Astrocyte (in vitro differentiated cells and primary cell): ENCODE measurements at regions not wholly inside any gene's neighbourhood (a gene's known extent, or its start where the extent isn't known, plus 50 kb on each side); places are given as distances from the start of the nearest gene placed in this dataset.

Source experiments
- DNase-seq: peaks from one replicate; pipeline ENCODE4 v3.0.0-alpha.2; 2010; ENCODE audit warnings: low read depth
- FAIRE-seq: peaks from 2 replicates; lab custom pipeline; 2011; peaks lifted over from hg19 to GRCh38; lab: Jason Lieb, UNC
- H2AFZ ChIP-seq: 2 replicates; pipeline ENCODE4 v1.6.0; 2012; ENCODE audit warnings: low read depth, low read length, inconsistent platforms
- H3K27ac ChIP-seq: 2 replicates; pipeline ENCODE4 v1.5.1; 2011; ENCODE audit warnings: low read depth, low read length, inconsistent platforms
- H3K27me3 ChIP-seq: 2 replicates; pipeline ENCODE4 v1.6.0; 2011; ENCODE audit warnings: low read length, inconsistent platforms; ENCODE audit not compliant: insufficient read depth
- H3K36me3 ChIP-seq: 2 replicates; pipeline ENCODE4 v1.5.1; 2011; ENCODE audit warnings: low read length, inconsistent platforms; ENCODE audit not compliant: insufficient read depth
- H3K4me1 ChIP-seq: 2 replicates; pipeline ENCODE4 v1.5.1; 2011; ENCODE audit warnings: low read length, inconsistent platforms; ENCODE audit not compliant: insufficient read depth
- H3K4me2 ChIP-seq: 2 replicates; pipeline ENCODE4 v1.6.0; 2012; ENCODE audit warnings: low read length, inconsistent platforms
- H3K4me3 ChIP-seq: 2 replicates; pipeline ENCODE4 v1.5.1; 2011; ENCODE audit warnings: low read depth, mild to moderate bottlenecking, low read length, inconsistent platforms; ENCODE audit not compliant: insufficient read depth
- H3K79me2 ChIP-seq: 2 replicates; pipeline ENCODE4 v1.6.0; 2012; ENCODE audit warnings: mild to moderate bottlenecking, low read length, inconsistent platforms; ENCODE audit not compliant: insufficient read depth
- H3K9ac ChIP-seq: 2 replicates; pipeline ENCODE4 v1.6.0; 2012; ENCODE audit warnings: mild to moderate bottlenecking, low read length, inconsistent platforms
- H3K9me3 ChIP-seq: 2 replicates; pipeline ENCODE4 v1.5.1; 2012; ENCODE audit warnings: low read depth, mild to moderate bottlenecking, low read length, inconsistent platforms; ENCODE audit not compliant: insufficient read depth
- H4K20me1 ChIP-seq: 2 replicates; pipeline ENCODE4 v1.6.0; 2012; ENCODE audit warnings: low read length, inconsistent platforms; ENCODE audit not compliant: insufficient read depth
- H3K27ac Mint-ChIP-seq: one replicate; pipeline ENCODE4 v1.8.0; 2021; ENCODE audit warnings: mild to moderate bottlenecking, mixed read lengths; ENCODE audit not compliant: unreplicated experiment
- H3K27me3 Mint-ChIP-seq: one replicate; pipeline ENCODE4 v1.8.0; 2021; ENCODE audit warnings: low read depth, mixed read lengths; ENCODE audit not compliant: unreplicated experiment
- H3K36me3 Mint-ChIP-seq: one replicate; pipeline ENCODE4 v1.8.0; 2021; ENCODE audit warnings: low read depth, mixed read lengths; ENCODE audit not compliant: unreplicated experiment
- H3K4me1 Mint-ChIP-seq: one replicate; pipeline ENCODE4 v1.8.0; 2021; ENCODE audit warnings: low read depth, mixed read lengths; ENCODE audit not compliant: unreplicated experiment
- H3K4me3 Mint-ChIP-seq: one replicate; pipeline ENCODE4 v1.8.0; 2021; ENCODE audit warnings: mild to moderate bottlenecking, moderate library complexity, mixed read lengths; ENCODE audit not compliant: unreplicated experiment
- H3K9me3 Mint-ChIP-seq: one replicate; pipeline ENCODE4 v1.8.0; 2021; ENCODE audit warnings: mild to moderate bottlenecking, mixed read lengths; ENCODE audit not compliant: unreplicated experiment
- EZH2 ChIP-seq: IDR thresholded peaks from 2 replicates; pipeline ENCODE4 v1.6.1; 2012; ENCODE audit warnings: mild to moderate bottlenecking, low read length, inconsistent platforms; ENCODE audit not compliant: insufficient read depth
- TF ChIP-seq, protein P1 (sequence below): IDR thresholded peaks from 2 replicates; pipeline ENCODE4 v1.5.1; 2011; ENCODE audit warnings: low read depth, mild to moderate bottlenecking, inconsistent platforms, low read length, moderate library complexity; ENCODE audit not compliant: insufficient read depth

- no peak overlapping the region for H3K9ac ChIP-seq
- no peak overlapping the region for H3K4me3 ChIP-seq
- Mint-ChIP-seq H3K4me1 (no peaks in the 10 kb centered on the region), H3K9me3 (peaks cover 20% of the 10 kb centered on the region), H3K27ac (no peak overlapping the region), H3K36me3 (peaks cover 3% of the 10 kb centered on the region), H3K27me3 (no peaks in the 10 kb centered on the region), H3K4me3 (no peak overlapping the region)
- H3K36me3 ChIP-seq: no peaks in the 10 kb centered on the region
- no peak overlapping the region for H2AFZ ChIP-seq
- TF ChIP-seq, protein P1, sequence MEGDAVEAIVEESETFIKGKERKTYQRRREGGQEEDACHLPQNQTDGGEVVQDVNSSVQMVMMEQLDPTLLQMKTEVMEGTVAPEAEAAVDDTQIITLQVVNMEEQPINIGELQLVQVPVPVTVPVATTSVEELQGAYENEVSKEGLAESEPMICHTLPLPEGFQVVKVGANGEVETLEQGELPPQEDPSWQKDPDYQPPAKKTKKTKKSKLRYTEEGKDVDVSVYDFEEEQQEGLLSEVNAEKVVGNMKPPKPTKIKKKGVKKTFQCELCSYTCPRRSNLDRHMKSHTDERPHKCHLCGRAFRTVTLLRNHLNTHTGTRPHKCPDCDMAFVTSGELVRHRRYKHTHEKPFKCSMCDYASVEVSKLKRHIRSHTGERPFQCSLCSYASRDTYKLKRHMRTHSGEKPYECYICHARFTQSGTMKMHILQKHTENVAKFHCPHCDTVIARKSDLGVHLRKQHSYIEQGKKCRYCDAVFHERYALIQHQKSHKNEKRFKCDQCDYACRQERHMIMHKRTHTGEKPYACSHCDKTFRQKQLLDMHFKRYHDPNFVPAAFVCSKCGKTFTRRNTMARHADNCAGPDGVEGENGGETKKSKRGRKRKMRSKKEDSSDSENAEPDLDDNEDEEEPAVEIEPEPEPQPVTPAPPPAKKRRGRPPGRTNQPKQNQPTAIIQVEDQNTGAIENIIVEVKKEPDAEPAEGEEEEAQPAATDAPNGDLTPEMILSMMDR: no peak
- no peak for TF ChIP-seq EZH2
- no peak overlapping the region for H3K4me2 ChIP-seq
- H3K4me1 ChIP-seq: no peaks in the 10 kb centered on the region
- DNase-seq (no peak), FAIRE-seq (no peak)
- no peaks in the 10 kb centered on the region for H3K79me2 ChIP-seq
- peaks cover 2% of the 10 kb centered on the region for H3K27me3 ChIP-seq
- no peaks in the 10 kb centered on the region for H3K9me3 ChIP-seq
- no peak overlapping the region for H3K27ac ChIP-seq
- no peaks in the 10 kb centered on the region for H4K20me1 ChIP-seq
Measured at GRCh38 chr5:124420952-124421351, 325.5 kb downstream of the ZNF608 start.

- no peak overlapping the region for H2AFZ ChIP-seq
- Mint-ChIP-seq H3K27me3 (peaks cover 2% of the 10 kb centered on the region), H3K9me3 (peaks cover 16% of the 10 kb centered on the region), H3K4me3 (no peak overlapping the region), H3K27ac (no peak overlapping the region), H3K36me3 (peaks cover 3% of the 10 kb centered on the region), H3K4me1 (no peaks in the 10 kb centered on the region)
- H3K4me2 ChIP-seq: no peak overlapping the region
- H3K4me1 ChIP-seq: no peaks in the 10 kb centered on the region
- FAIRE-seq: no peak
- H3K79me2 ChIP-seq: no peaks in the 10 kb centered on the region
- H3K27ac ChIP-seq: no peak overlapping the region
- peaks cover 2% of the 10 kb centered on the region for H3K27me3 ChIP-seq
- no peaks in the 10 kb centered on the region for H3K9me3 ChIP-seq
- no peak overlapping the region for H3K4me3 ChIP-seq
- TF ChIP-seq, protein P1: no peak
- TF ChIP-seq EZH2: no peak
- no peak for DNase-seq
- H3K36me3 ChIP-seq: no peaks in the 10 kb centered on the region
- H3K9ac ChIP-seq: no peak overlapping the region
- no peaks in the 10 kb centered on the region for H4K20me1 ChIP-seq
Measured at GRCh38 chr5:124419531-124419930, 326.9 kb downstream of the ZNF608 start.

GRCh38 chr5:124418390-124418789 is 328.0 kb downstream of the ZNF608 start:
- H3K4me1 ChIP-seq: no peaks in the 10 kb centered on the region
- no peaks in the 10 kb centered on the region for H3K36me3 ChIP-seq
- H3K9me3 ChIP-seq: no peaks in the 10 kb centered on the region
- TF ChIP-seq, protein P1: no peak
- no peak for TF ChIP-seq EZH2
- Mint-ChIP-seq H3K27ac (no peak overlapping the region), H3K27me3 (peaks cover 6% of the 10 kb centered on the region), H3K36me3 (peaks cover 4% of the 10 kb centered on the region), H3K4me3 (no peak overlapping the region), H3K4me1 (no peaks in the 10 kb centered on the region), H3K9me3 (peaks cover 13% of the 10 kb centered on the region)
- DNase-seq: no peak
- H3K4me2 ChIP-seq: no peak overlapping the region
- H2AFZ ChIP-seq: no peak overlapping the region
- H4K20me1 ChIP-seq: no peaks in the 10 kb centered on the region
- no peak overlapping the region for H3K4me3 ChIP-seq
- H3K9ac ChIP-seq: no peak overlapping the region
- no peak for FAIRE-seq
- H3K79me2 ChIP-seq: no peaks in the 10 kb centered on the region
- peaks cover 2% of the 10 kb centered on the region for H3K27me3 ChIP-seq
- no peak overlapping the region for H3K27ac ChIP-seq
